COLO668 (cell line): ENCODE measurements at regions not wholly inside any gene's neighbourhood (a gene's known extent, or its start where the extent isn't known, plus 50 kb on each side); places are given as distances from the start of the nearest gene placed in this dataset.

Experiments
- DNase-seq: peaks from one replicate; lab custom pipeline; 2025; ENCODE audit not compliant: unreplicated experiment; lab: John Stamatoyannopoulos, UW

DNA sequence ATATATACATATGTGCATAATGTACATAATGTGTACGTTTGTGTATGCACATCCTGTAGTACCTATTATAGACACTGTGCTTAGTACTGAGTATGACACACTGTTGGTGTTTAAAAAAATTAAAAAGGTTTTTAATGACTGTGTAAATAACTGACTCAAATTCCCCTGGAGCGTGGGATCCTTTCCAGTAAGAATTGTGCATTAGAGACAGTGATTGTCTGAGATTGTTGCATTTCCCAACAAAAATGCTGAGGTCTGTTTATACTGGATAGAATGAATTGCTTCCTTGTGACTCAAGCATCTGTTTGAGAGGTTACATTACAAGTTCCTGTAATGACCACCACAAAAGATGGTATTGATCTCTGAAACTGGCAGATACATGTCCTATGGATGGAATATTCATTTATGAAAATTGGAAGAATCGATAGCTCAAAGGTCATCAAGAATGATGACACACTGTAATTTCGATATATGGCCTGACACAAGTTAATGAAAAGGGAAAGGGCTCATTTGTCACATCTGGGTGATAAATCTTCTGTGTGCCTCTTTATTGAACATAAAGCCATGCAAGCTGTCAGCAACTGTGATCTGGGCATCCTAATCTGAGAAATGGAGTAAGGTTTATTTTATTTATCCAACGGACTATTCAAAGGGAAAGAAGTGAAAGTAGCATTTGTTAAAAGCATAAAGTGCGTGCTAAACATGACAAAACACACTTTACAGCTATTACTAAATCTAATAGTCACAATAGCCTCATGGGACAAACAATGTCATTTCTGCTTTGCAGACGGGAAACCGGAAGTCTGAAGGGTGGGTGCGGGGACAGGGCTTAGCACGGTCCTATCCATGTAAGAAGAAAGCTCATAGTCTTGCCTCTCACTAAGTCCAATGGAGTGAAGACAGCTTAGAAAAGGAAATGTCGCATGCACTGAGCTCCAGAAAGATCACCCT, 228.8 kb downstream of the CDH11 start:
- no peak for DNase-seq

GRCh38 chr16:64889446-64889845, 232.4 kb downstream of the CDH11 start:
- no peak for DNase-seq

- DNase-seq: no peak
These were observed 234.2 kb downstream of the CDH11 start for GRCh38 chr16:64887651-64888050.

- DNase-seq: no peak
These were observed 239.6 kb downstream of the CDH11 start for GRCh38 chr16:64882078-64882784.

GRCh38 chr16:64880994-64881393, 240.9 kb downstream of the CDH11 start:
- DNase-seq: no peak

DNA sequence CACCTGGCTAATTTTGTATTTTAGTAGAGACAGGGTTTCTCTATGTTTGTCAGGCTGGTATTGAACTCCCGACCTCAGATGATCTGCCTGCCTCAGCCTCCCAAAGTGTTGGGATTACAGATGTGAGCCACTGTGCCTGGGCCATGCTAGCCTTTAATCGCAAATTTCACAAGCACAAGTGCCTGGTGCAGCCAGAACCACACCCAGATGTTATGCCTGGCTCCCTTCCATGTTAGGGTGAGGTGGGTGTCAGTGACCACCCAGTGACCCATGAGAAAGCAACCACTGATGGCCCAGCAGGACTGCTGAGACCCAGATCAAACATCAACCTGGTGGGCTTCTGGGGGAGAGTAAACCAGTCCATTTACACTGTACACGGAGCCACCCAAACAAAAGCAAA, 241.9 kb downstream of the CDH11 start:
- DNase-seq: no peak

GRCh38 chr16:64878940-64879339, 242.9 kb downstream of the CDH11 start:
- no peak for DNase-seq

GRCh38 chr16:64872101-64872500, 249.8 kb downstream of the CDH11 start:
- no peak for DNase-seq

DNA sequence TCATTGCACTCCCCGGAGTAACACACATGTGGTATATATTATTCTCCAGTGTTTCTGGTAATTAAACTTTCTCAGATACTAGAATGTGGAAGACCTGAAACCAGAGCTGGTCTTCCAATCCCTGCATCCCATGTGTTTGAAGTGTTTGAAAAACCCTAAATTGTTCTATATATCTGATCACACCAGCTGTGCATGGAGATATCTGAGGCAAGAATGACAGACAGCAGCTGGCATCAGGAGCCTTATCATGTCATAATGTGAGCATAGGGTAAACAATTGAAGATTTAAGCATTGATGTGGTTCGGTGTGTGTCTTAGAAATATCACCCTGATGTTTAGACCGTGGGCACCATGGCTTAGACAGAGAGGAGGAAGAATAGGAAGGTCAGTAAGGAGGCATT, 251.0 kb downstream of the CDH11 start:
- DNase-seq: no peak

- no peak for DNase-seq
These were observed 252.1 kb downstream of the CDH11 start for GRCh38 chr16:64869781-64870180.

DNA sequence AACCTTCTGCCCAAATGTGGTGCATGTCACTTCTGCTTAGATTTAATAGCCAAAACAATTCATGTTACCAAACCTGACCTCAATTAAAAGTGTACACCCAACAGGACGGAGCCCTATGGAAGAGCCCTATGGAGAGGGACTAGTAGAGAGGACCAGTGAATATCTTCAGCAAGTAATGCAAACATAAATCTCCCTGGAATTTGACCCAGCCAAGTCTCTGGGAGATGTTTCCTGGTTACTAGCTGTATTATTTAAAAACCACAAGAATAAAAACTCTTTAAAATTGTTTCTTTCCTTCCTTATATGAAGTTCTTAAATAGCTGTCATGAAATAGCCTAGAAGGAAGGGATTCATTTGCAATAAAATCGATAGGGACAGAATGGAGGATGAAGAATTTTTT, 255.8 kb downstream of the CDH11 start:
- DNase-seq: no peak

- no peak for DNase-seq
These were observed 256.7 kb downstream of the CDH11 start for GRCh38 chr16:64865069-64865696.

DNA sequence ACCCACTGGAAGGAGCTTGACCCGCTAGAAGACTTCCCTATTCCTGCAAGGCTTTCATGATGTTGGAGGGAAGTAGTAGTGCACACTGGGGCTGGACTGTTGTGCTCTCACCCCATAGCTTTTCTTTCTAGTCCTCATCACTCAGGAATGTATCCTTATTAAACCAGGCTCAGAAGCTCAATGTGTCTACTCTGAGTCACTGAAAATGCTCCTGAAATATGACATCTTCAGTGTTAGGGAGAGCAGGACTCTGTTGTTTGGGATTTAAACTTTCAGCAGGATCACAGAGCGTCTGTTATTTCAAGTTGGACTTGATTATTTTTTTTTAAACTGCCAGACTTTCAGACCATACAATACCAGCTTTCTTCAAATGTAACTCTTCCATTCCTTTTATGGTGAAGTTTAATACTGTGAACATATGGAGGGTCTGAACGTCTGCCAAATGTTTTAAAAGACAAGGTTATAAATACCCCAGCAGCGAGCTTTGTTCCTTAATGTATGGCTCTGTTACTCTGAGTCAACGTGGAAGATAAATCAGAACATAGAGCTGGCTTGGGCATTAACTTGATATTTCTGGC, 257.5 kb downstream of the CDH11 start:
- DNase-seq: no peak

DNA sequence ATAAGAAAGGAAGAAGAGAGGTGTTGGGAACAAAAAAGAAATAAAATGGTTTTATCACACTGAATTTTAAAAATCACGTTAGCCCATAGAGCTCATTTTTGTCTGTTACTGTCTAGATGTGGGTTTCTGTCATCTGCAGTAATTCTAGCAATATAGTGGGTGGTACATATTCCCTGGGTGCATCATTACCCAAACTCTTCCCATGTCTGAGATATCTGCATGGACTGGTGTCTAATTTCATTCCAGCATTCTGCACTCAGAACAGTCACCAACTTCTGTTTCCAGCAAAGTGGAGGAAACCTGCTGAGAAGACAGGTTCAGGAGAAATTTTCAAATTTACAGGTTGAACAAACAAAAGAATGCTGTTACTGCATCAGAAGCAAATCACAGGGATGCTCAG, 263.8 kb downstream of the CDH11 start:
- DNase-seq: no peak

DNA sequence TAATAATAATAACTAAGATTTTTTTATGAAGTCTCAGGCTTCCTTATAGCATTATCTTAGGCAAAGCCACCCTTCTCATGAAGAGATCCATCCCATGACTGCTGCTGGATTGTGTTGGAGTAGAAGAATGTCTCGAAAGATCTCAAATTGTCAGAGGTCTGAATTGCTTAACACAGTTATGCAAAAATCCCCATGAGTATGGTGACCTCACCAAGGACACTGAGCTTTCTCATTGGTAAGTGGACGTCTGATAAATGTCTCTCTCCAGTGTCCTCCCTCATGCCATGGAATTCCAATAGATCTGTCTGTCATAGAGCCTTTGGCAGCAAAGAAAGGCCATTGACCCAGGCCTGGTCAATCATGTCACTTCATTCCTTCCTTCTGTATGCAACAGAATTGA, 264.5 kb downstream of the CDH11 start:
- no peak for DNase-seq

DNA sequence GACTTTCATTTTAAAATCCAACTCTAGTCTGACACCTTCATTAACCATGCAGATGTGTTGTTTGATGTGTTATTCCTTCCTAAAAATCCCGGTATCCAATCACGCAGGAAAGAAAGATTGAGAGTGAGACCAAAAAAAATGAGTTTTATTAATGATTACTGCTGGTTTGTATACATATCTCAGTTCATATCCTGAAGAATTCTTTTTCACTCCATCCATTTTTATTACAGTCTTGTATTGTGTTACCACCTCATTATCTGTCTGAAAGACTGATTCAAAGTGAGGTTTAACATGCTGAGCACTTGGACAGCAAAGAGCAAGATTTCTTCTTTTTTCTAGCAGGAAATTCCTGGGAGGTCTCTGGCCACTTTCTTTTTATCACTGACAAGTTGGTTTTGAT, 268.3 kb downstream of the CDH11 start:
- no peak for DNase-seq

- no peak for DNase-seq
These were observed 274.9 kb downstream of the CDH11 start for GRCh38 chr16:64846966-64847365.

DNA sequence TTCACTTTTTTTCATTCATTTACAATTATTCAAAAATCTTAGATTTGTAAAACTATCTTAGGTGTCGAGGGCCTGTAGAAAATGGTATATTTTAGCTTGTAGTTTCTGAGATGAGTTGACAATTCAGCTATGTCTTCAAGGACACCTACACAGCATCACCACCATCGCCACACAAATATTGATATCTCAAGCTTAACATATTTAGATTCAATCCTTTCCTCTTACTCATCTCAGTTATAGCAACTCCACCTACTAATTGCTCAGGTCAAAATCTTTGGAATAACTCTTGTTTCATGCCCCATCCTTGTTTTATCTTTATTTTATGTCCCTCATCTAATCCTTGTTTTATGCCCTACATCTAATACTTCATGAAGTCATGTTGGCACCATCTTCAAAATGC, 276.8 kb downstream of the CDH11 start:
- DNase-seq: no peak

DNA sequence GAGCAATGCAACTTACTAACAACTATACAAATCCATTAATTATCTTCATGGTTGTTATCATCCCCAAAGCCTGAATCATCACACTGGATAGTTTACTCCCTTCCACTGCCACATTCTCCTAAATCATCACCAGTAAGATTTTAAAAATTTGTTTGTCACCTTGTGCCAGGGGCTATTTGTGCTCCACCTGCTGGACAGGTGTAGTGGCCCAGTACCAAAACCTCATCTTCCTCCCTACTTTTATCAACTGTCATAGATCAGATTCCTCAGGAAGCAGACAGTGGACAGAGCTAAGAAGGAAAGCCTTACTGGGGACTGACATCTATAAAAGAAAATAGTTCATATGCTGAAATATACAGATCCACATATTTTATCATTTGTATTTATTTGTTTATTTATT, 280.4 kb downstream of the CDH11 start:
- DNase-seq: no peak

DNA sequence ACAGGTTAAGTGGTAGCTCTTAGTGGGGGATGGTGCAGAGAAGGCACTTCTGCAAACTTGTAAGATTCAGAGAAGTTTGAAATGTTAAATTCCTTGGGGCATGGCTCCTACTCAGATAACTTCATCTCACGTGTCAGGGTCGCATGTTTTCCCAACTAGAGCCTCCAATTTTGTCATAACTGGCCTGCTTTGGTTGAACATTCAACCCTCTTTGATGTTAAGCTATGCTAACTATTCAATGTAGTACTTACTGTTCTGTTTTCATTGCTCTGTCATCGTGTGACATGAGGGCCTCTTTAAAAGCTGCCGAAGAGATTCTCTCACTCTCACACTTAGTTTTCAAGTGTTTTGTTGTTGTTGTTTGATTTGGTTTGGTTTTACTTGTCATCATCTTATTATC, 280.8 kb downstream of the CDH11 start:
- DNase-seq: no peak

- DNase-seq: no peak
These were observed 291.2 kb downstream of the CDH11 start for GRCh38 chr16:64830653-64831052.

DNA sequence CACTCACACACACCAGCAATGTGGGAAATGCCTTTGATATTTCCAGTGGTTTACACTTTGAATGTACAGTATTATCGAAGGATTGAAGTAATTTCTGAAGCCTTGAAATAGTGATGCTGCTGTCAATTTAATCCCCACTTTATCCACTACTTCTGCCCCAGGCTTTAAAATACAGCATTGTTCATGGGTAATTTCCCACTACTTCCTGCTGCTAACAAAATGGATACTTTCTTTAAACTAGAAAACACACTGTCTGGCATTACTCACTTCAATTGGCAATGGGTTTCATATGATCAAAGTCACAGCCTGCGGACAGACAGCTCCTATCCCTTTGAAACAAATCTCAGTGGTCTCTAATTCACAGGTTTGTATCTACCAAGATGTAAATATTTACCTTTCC, 292.2 kb downstream of the CDH11 start:
- no peak for DNase-seq
